H1 (cell line): ENCODE measurements at regions not wholly inside any gene's neighbourhood (a gene's known extent, or its start where the extent isn't known, plus 50 kb on each side); places are given as distances from the start of the nearest gene placed in this dataset.

Source experiments
- EZH2 ChIP-seq: fragments of 200-600 bp; sonication (generic); IDR thresholded peaks from 2 replicates; pipeline ENCODE4 v1.7.1; 2012; ENCODE audit warnings: low read depth, mild to moderate bottlenecking, moderate library complexity, low read length, inconsistent platforms; ENCODE audit not compliant: severe bottlenecking
- KDM5A ChIP-seq: fragments of 200-600 bp; IDR thresholded peaks from 2 replicates; pipeline ENCODE4 v1.7.1; 2012; ENCODE audit warnings: mild to moderate bottlenecking, low read length, inconsistent platforms, mixed read lengths
- POLR2A ChIP-seq, 2 experiments: IDR thresholded peaks; 1 replicate in 1 of 2; 2 replicates in 1 of 2; pipeline ENCODE4 v1.6.1; 2011; ENCODE audit warnings: low read depth in 2 of 2, low read length in 2 of 2, mild to moderate bottlenecking in 2 of 2; ENCODE audit errors: control extremely low read depth in 1 of 2
- RAD21 ChIP-seq, 2 experiments: IDR thresholded peaks in 1 of 2; conservative IDR thresholded peaks in 1 of 2; 2 replicates each; pipeline ENCODE4 v1.6.1; 2011; ENCODE audit warnings: low read depth in 2 of 2, low read length in 2 of 2, improper control_type of control experiment in 1 of 2, inconsistent platforms in 1 of 2, mild to moderate bottlenecking in 1 of 2, moderate library complexity in 1 of 2
- TAF1 ChIP-seq: IDR thresholded peaks from 2 replicates; pipeline ENCODE4 v1.6.1; 2011; ENCODE audit warnings: mild to moderate bottlenecking, low read depth, low read length
- TAF7 ChIP-seq: optimal IDR thresholded peaks from 2 replicates; pipeline ENCODE3; 2011; ENCODE audit warnings: low read depth, mild to moderate bottlenecking, inconsistent platforms, low read length, moderate library complexity, borderline replicate concordance
- TF ChIP-seq, protein P1 (sequence below), 3 experiments: IDR thresholded peaks; 1 replicate in 2 of 3; 2 replicates in 1 of 3; pipeline versions ENCODE4 v1.5.1 to v1.6.1; 2011; ENCODE audit warnings: low read length in 3 of 3, mild to moderate bottlenecking in 3 of 3, inconsistent platforms in 2 of 3, low read depth in 1 of 3, moderate library complexity in 1 of 3; ENCODE audit not compliant: insufficient read depth in 1 of 3; ENCODE audit errors: control extremely low read depth in 1 of 3
- TF ChIP-seq, protein P2 (sequence below): IDR thresholded peaks from 2 replicates; pipeline ENCODE4 v1.6.1; 2011; ENCODE audit warnings: low read depth, mild to moderate bottlenecking, low read length; ENCODE audit not compliant: insufficient read depth
- TF ChIP-seq, protein P3 (sequence below): IDR thresholded peaks from 2 replicates; pipeline ENCODE4 v1.6.1; 2012; ENCODE audit warnings: inconsistent platforms

DNA sequence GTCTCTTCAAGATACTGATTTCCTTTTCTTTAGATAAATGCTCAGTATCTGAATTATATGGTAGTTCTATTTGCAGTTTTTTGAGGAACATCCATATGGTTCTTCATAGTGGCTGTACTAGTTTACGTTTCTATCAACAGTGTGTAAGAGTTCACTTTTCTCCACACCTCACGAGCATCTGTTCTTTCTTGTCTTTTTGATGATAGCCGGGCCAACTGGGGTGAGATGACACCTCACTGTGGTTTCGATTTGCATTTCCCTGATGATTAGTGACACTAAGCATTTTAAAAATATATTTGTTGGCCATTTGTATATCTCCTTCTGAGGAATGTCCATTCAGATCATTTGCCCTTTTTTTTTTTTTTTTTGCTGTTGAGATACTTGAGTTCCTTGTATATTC, 458.8 kb downstream of the SETBP1 start:
- TF ChIP-seq, protein P1, sequence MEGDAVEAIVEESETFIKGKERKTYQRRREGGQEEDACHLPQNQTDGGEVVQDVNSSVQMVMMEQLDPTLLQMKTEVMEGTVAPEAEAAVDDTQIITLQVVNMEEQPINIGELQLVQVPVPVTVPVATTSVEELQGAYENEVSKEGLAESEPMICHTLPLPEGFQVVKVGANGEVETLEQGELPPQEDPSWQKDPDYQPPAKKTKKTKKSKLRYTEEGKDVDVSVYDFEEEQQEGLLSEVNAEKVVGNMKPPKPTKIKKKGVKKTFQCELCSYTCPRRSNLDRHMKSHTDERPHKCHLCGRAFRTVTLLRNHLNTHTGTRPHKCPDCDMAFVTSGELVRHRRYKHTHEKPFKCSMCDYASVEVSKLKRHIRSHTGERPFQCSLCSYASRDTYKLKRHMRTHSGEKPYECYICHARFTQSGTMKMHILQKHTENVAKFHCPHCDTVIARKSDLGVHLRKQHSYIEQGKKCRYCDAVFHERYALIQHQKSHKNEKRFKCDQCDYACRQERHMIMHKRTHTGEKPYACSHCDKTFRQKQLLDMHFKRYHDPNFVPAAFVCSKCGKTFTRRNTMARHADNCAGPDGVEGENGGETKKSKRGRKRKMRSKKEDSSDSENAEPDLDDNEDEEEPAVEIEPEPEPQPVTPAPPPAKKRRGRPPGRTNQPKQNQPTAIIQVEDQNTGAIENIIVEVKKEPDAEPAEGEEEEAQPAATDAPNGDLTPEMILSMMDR (IDR thresholded peaks at IDR 0.05; ENCODE audit: control extremely low read depth in 1 of 3, insufficient read depth in 1 of 3, low read depth in 1 of 3, low read length in 3 of 3): no peak
- TF ChIP-seq TAF7 (no peak), RAD21 (IDR thresholded peaks at IDR 0.05 in 1 of 2, conservative IDR thresholded peaks at IDR 0.05 in 1 of 2; ENCODE audit: low read depth in 2 of 2, low read length in 2 of 2) (no peak), TAF1 (no peak), KDM5A (no peak), EZH2 (no peak), POLR2A (IDR thresholded peaks at IDR 0.05; ENCODE audit: control extremely low read depth in 1 of 2, low read depth in 2 of 2, low read length in 2 of 2) (no peak)
- TF ChIP-seq, protein P2, sequence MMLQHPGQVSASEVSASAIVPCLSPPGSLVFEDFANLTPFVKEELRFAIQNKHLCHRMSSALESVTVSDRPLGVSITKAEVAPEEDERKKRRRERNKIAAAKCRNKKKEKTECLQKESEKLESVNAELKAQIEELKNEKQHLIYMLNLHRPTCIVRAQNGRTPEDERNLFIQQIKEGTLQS: no peak
- TF ChIP-seq, protein P3, sequence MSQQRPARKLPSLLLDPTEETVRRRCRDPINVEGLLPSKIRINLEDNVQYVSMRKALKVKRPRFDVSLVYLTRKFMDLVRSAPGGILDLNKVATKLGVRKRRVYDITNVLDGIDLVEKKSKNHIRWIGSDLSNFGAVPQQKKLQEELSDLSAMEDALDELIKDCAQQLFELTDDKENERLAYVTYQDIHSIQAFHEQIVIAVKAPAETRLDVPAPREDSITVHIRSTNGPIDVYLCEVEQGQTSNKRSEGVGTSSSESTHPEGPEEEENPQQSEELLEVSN: no peak
